K562 (cell line): ENCODE measurements at regions not wholly inside any gene's neighbourhood (a gene's known extent, or its start where the extent isn't known, plus 50 kb on each side); places are given as distances from the start of the nearest gene placed in this dataset.
"Not testable (repeated sequence)": the region's sequence is repeated elsewhere in the genome, so short reads cannot be mapped to it uniquely, and the experiment has no call there.

Experiments used
- HDAC2 ChIP-seq: fragments of 450-650 bp; IDR thresholded peaks from 2 replicates; pipeline ENCODE4 v1.6.1; 2016; ENCODE audit warnings: mild to moderate bottlenecking
- TOE1 ChIP-seq, 2 experiments: fragments of 450-650 bp in 1 of 2; sonication (generic) in 1 of 2; formaldehyde crosslinking in 1 of 2; IDR thresholded peaks; 2 replicates each; pipeline versions ENCODE4 v1.7.1 to v1.8.0; 2016 to 2022; ENCODE audit warnings: borderline replicate concordance in 2 of 2, mild to moderate bottlenecking in 2 of 2, antibody characterized with exemption in 1 of 2, inconsistent platforms in 1 of 2, low read depth in 1 of 2, missing genetic modification reagents in 1 of 2, moderate library complexity in 1 of 2

DNA sequence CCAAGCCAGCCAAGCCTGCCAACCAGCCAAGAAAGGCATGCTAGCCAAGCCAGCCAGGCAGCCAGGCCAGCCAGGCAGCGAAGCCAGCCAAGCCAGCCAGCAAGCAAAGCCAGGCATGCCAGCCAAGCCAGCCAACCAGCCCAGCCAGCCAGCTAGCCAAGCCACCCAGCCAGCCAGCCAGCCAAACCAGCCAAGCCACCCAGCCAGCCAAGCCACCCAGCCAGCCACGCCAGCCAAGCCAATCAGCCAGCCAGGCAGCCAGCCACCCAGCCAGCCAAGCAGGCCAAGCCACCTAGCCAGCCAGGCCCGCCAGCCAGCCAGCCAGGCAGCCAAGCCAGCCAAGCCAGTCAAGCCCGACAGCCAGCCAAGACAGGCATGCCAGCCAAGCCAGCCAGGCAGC lies 1601.0 kb downstream of the RPIA start:
- not testable (repeated sequence) for TF ChIP-seq HDAC2; TOE1 (IDR thresholded peaks at IDR 0.05; ENCODE audit: borderline replicate concordance); TOE1 (CRISPR knock-in tag; IDR thresholded peaks at IDR 0.05; ENCODE audit: borderline replicate concordance, low read depth)
